Inflammatory macrophage (primary cell): ENCODE measurements at regions not wholly inside any gene's neighbourhood (a gene's known extent, or its start where the extent isn't known, plus 50 kb on each side); places are given as distances from the start of the nearest gene placed in this dataset.
A peak's percentile ranks its signal among the peaks of the same experiment; 100 is the strongest.

Experiments
- DNase-seq, 2 donors: peaks; one replicate each; pipeline ENCODE4 v3.0.0-alpha.2; 2020 to 2022

- no peak for DNase-seq
Observed at GRCh38 chr6:25013246-25013645, 77.5 kb upstream of the RIPOR2 start.

- DNase-seq = peak in 1 of 2 donors; percentile 40
Observed at GRCh38 chr6:25014369-25014768, 78.6 kb upstream of the RIPOR2 start.

- no peak for DNase-seq
Observed at GRCh38 chr6:25014791-25015560, 79.2 kb upstream of the RIPOR2 start.

- peak; percentile 33 to 39 for DNase-seq
Observed at GRCh38 chr6:25016014-25016720, 80.4 kb upstream of the RIPOR2 start.

- DNase-seq = no peak
Observed at GRCh38 chr6:25017486-25017885, 81.7 kb upstream of the RIPOR2 start.

- DNase-seq = peak; percentile 87 to 92
Observed at GRCh38 chr6:25017932-25018567, 82.3 kb upstream of the RIPOR2 start.

GRCh38 chr6:25018568-25018954, 82.8 kb upstream of the RIPOR2 start:
- DNase-seq = no peak

GRCh38 chr6:25022140-25022553, 86.4 kb upstream of the RIPOR2 start:
- peak; percentile 27 to 70 for DNase-seq

- no peak for DNase-seq
Observed at GRCh38 chr6:25023781-25024180, 88.0 kb upstream of the RIPOR2 start.

- no peak for DNase-seq
Observed at GRCh38 chr6:25024821-25025220, 89.1 kb upstream of the RIPOR2 start.

GRCh38 chr6:25025248-25025918, 89.6 kb upstream of the RIPOR2 start:
- DNase-seq = no peak

- DNase-seq = no peak
Observed at GRCh38 chr6:25025919-25026301, 90.2 kb upstream of the RIPOR2 start.

GRCh38 chr6:25026723-25027122, 91.0 kb upstream of the RIPOR2 start:
- no peak for DNase-seq

GRCh38 chr6:25027221-25027916, 91.6 kb upstream of the RIPOR2 start:
- DNase-seq = peak in 1 of 2 donors; percentile 28

- DNase-seq = no peak
Observed at GRCh38 chr6:25028328-25028727, 92.6 kb upstream of the RIPOR2 start.

- no peak for DNase-seq
Observed at GRCh38 chr6:25032934-25033333, 97.2 kb upstream of the RIPOR2 start.

- no peak for DNase-seq
Observed at GRCh38 chr6:25034431-25034921, 98.7 kb upstream of the RIPOR2 start.

GRCh38 chr6:25035174-25035511, 99.4 kb upstream of the RIPOR2 start:
- DNase-seq = no peak

- DNase-seq = peak; percentile 57 to 68
Observed at GRCh38 chr6:25035512-25036435, 100.0 kb upstream of the RIPOR2 start.

GRCh38 chr6:25036461-25036860, 100.7 kb upstream of the RIPOR2 start:
- DNase-seq = no peak

- DNase-seq = no peak
Observed at GRCh38 chr6:25038300-25038699, 102.5 kb upstream of the RIPOR2 start.
